ENCODE measurements at regions not wholly inside any gene's neighbourhood (a gene's known extent, or its start where the extent isn't known, plus 50 kb on each side); places are given as distances from the start of the nearest gene placed in this dataset.

GRCh38 chr3:110795163-110795562 is 276.5 kb upstream of the NECTIN3 start:
- Histone ChIP-seq H3K9me3 (replicated peaks) (no peaks in the 10 kb centered on the region), H3K4me3 (no peak overlapping the region), H3K4me1 (replicated peaks) (no peaks in the 10 kb centered on the region), H3K27ac (no peak overlapping the region), H3K27me3 (replicated peaks) (no peaks in the 10 kb centered on the region), H3K36me3 (no peaks in the 10 kb centered on the region)
- no peak for DNase-seq (ENCODE audit: low read depth in 1 of 2, low spot score in 2 of 2)

GRCh38 chr3:110799271-110799670 is 272.3 kb upstream of the NECTIN3 start:
- Histone ChIP-seq H3K9me3 (replicated peaks) (no peaks in the 10 kb centered on the region), H3K36me3 (no peaks in the 10 kb centered on the region), H3K27ac (no peak overlapping the region), H3K4me3 (no peak overlapping the region), H3K27me3 (replicated peaks) (no peaks in the 10 kb centered on the region), H3K4me1 (replicated peaks) (no peaks in the 10 kb centered on the region)
- DNase-seq (ENCODE audit: low read depth in 1 of 2, low spot score in 2 of 2): no peak

DNA sequence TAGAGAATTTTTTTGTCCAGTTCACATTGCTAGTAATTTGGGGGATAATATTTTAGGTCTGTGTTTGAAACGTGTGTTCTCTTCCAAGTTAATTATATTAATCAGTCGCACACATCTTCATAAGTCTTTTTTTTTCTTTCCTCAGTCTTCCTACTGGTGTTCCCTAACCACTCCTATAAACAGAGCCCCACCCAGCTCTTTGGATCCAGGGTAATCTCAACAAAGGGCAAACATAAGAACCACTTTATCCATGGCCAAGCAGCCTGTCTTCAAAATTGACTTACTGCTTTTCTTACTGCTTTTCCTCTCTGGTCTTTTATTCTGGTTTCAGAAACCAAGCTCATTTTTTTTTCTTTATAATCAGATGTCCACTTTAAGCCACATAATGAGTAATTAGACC is 266.8 kb upstream of the NECTIN3 start:
- DNase-seq (ENCODE audit: low read depth in 1 of 2, low spot score in 2 of 2): no peak
- H3K4me1 ChIP-seq (replicated peaks): peaks cover 6% of the 10 kb centered on the region
- H3K9me3 ChIP-seq (replicated peaks): no peaks in the 10 kb centered on the region
- no peaks in the 10 kb centered on the region for H3K36me3 ChIP-seq
- H3K27me3 ChIP-seq (replicated peaks): no peaks in the 10 kb centered on the region
- H3K4me3 ChIP-seq: no peak overlapping the region
- H3K27ac ChIP-seq: no peak overlapping the region

DNA sequence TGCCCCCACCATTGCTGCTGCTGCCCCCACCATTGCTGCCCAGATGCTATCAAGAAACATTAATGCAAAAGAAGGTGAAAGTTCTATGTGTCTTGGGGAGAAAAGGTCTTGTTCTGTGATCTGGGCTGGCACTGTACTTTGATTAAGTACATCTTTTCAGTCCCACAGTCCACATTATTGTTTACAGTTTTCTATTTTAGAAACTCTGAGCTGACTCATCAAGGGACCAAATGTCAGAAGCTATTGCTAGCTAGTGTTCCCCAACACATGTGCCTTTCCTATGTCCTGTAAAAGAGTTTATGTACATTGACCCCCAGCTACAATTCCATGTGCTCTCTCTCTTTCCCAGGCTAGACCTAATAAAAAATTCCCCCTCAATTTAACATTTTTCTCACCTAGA is 264.7 kb upstream of the NECTIN3 start:
- Histone ChIP-seq H3K4me1 (replicated peaks) (peaks cover 18% of the 10 kb centered on the region), H3K27me3 (replicated peaks) (no peaks in the 10 kb centered on the region), H3K9me3 (replicated peaks) (no peaks in the 10 kb centered on the region), H3K4me3 (no peak overlapping the region), H3K36me3 (no peaks in the 10 kb centered on the region), H3K27ac (no peak overlapping the region)
- no peak for DNase-seq (ENCODE audit: low read depth in 1 of 2, low spot score in 2 of 2)

DNA sequence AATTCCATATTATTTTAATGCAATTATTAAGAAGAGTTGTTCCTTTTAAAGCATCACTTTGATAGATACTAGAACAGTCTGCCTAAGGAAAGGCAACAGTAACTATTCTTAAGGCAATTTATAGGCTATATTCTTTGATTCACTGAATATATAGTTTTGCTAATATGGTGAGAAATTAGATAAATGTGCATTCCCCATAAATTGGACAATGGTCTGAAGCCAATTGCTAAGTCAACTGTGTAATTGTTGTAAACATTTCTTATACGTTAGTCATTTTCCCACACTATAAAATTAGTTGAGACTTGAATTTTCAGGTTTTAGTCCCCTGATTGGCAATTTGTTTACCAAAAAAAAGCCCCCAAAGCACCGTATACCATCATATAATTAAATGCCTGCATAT is 263.0 kb upstream of the NECTIN3 start:
- Histone ChIP-seq H3K4me1 (replicated peaks) (peaks cover 30% of the 10 kb centered on the region), H3K4me3 (no peak overlapping the region), H3K27me3 (replicated peaks) (no peaks in the 10 kb centered on the region), H3K36me3 (no peaks in the 10 kb centered on the region), H3K27ac (no peak overlapping the region), H3K9me3 (replicated peaks) (no peaks in the 10 kb centered on the region)
- DNase-seq (ENCODE audit: low read depth in 1 of 2, low spot score in 2 of 2): no peak

DNA sequence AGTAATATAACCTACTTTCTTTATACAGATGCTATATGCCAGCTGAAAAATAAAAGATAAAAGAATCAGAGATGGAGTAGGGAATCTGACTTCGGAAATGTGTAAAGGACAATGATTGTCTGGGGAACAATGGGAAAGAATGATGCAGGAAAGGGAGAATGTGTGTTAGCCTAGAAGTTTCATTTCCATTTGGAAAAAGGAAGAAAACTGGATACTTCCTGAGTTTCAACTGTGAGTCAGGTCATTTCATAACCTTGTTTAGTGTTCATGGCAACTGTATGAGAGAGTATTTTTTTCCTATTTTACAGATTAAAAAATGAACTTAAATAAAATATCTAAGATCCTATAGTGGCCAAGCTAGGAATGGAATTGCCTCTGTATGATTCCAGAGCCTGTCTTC is 261.3 kb upstream of the NECTIN3 start:
- H3K4me1 ChIP-seq (replicated peaks): peaks cover 45% of the 10 kb centered on the region
- no peaks in the 10 kb centered on the region for H3K9me3 ChIP-seq (replicated peaks)
- no peaks in the 10 kb centered on the region for H3K36me3 ChIP-seq
- peak overlapping the region; percentile 8; the same call in 1 of the 2 replicates for H3K27ac ChIP-seq
- H3K27me3 ChIP-seq (replicated peaks): no peaks in the 10 kb centered on the region
- no peak overlapping the region for H3K4me3 ChIP-seq
- DNase-seq (ENCODE audit: low read depth in 1 of 2, low spot score in 2 of 2): no peak

DNA sequence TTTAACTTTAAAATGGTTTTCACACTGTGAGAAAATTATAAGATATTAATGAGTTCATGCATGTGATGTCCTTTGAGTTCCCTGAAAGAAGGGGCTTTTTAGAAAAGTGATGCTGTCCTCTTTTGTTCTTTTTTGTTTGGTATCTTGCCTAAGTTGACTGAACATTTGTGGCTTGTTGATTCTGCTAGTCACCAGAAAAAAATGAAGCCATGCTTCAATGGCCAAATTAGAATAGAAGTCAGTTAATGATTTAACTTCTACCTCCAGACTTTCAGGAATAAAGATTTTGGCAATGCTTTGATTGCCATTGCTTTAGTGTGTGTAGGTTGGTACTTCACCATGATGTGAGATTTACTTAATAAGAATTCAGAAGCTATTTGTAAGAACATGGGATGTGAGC is 260.6 kb upstream of the NECTIN3 start:
- Histone ChIP-seq H3K9me3 (replicated peaks) (no peaks in the 10 kb centered on the region), H3K27me3 (replicated peaks) (no peaks in the 10 kb centered on the region), H3K27ac (peak overlapping the region; percentile 8; the same call in 1 of the 2 replicates), H3K36me3 (no peaks in the 10 kb centered on the region), H3K4me1 (replicated peaks) (peaks cover 52% of the 10 kb centered on the region), H3K4me3 (no peak overlapping the region)
- DNase-seq (ENCODE audit: low read depth in 1 of 2, low spot score in 2 of 2): no peak

DNA sequence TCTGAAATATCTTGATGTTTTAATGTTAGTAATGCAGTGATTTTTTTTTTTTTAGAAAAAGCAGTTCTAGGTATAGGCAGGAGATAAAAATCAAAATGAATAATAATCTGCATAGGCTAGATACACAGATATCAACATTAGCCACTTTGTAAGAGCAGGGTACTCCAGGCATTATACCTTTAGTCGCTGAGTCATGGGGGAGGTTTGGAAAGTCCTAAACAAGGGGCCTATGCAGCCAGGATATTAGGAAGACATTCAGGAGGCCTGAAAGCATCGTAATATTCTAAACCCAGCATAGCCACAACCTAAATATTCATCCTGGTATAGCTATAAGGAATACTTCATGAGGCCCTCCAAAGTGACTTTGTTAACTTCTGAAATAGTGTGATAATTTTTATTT is 258.1 kb upstream of the NECTIN3 start:
- peaks cover 50% of the 10 kb centered on the region for H3K4me1 ChIP-seq (replicated peaks)
- H3K27me3 ChIP-seq (replicated peaks): no peaks in the 10 kb centered on the region
- H3K9me3 ChIP-seq (replicated peaks): no peaks in the 10 kb centered on the region
- no peaks in the 10 kb centered on the region for H3K36me3 ChIP-seq
- H3K27ac ChIP-seq: peak overlapping the region; percentile 98
- H3K4me3 ChIP-seq: no peak overlapping the region
- no peak for DNase-seq (ENCODE audit: low read depth in 1 of 2, low spot score in 2 of 2)

- H3K36me3 ChIP-seq: no peaks in the 10 kb centered on the region
- no peaks in the 10 kb centered on the region for H3K27me3 ChIP-seq (replicated peaks)
- peaks cover 50% of the 10 kb centered on the region for H3K4me1 ChIP-seq (replicated peaks)
- peak; percentile 90 to 95 for DNase-seq (ENCODE audit: low read depth in 1 of 2, low spot score in 2 of 2)
- H3K4me3 ChIP-seq: no peak overlapping the region
- peak overlapping the region; percentile 98 for H3K27ac ChIP-seq
- H3K9me3 ChIP-seq (replicated peaks): no peaks in the 10 kb centered on the region
Measured at GRCh38 chr3:110814170-110815007, 257.2 kb upstream of the NECTIN3 start.

DNA sequence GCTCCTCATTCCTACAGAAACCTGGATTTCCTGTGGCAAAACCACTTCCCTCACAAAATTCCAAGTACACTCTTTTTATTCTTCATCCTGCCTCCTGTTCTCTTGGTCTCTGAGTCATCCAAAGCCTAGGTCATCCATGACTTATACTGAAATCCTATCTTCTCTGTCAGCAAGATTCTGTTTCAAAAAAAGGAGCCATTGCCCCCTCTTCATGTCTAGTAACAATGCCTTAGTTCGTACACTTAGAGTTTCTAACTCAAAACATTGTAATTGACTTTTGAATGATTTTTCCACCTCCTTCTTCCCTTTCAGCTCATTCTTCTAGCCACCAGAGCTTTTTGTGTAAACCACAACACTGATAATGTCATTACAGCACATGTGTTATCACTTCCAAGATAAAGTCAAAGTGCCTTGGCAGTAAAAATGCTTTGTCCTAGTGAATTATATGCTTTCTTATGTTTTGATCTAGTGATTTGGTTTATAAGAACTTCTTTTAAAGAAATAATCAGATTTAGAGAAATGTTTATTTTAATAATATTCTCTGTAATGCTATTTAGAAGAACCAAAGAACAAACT is 256.5 kb upstream of the NECTIN3 start:
- H3K9me3 ChIP-seq (replicated peaks): no peaks in the 10 kb centered on the region
- DNase-seq (ENCODE audit: low read depth in 1 of 2, low spot score in 2 of 2): peak; percentile 55 to 93
- H3K27ac ChIP-seq: peak overlapping the region; percentile 98
- no peaks in the 10 kb centered on the region for H3K36me3 ChIP-seq
- H3K4me1 ChIP-seq (replicated peaks): peaks cover 50% of the 10 kb centered on the region
- H3K4me3 ChIP-seq: no peak overlapping the region
- H3K27me3 ChIP-seq (replicated peaks): no peaks in the 10 kb centered on the region

DNA sequence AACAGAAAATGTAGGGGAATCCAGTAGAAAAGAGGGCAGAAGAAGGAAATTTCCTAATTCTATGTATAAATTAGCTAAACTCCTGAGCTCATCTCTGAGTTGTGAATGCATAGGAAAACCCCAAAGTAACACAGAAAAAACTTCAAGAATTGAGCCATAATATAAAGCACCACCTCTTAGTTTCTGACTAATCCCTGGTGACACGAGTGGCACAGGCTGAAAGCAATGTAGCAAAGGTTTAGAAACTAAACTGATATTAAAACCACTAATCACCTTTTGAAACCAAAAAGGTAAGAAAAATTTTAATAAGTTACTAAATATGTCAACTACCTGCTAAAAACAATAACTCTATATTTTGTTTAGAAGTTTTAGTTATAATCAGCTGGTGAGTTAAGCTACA is 255.6 kb upstream of the NECTIN3 start:
- DNase-seq (ENCODE audit: low read depth in 1 of 2, low spot score in 2 of 2): peak in 1 of 2 experiments; percentile 31
- Histone ChIP-seq H3K27ac (peak overlapping the region; percentile 98), H3K36me3 (no peaks in the 10 kb centered on the region), H3K4me3 (no peak overlapping the region), H3K4me1 (replicated peaks) (peaks cover 41% of the 10 kb centered on the region), H3K27me3 (replicated peaks) (no peaks in the 10 kb centered on the region), H3K9me3 (replicated peaks) (no peaks in the 10 kb centered on the region)

DNA sequence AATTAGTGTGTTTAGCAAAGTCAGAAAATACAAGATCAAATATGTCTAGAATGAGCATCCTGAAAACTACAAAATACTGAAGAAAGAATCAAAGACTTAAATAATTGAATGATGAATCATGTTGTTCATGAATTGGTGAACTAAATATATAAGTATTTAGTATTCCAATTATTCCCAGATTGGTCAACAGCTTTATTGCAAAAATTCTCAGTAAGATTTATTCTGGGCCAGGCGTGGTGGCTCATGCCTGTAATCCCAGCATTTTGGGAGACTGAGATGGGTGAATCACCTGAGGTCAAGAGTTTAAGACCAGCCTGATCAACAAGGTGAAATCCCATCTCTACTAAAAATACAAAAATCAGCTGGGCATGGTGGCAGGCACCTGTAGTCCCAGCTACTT is 250.0 kb upstream of the NECTIN3 start:
- DNase-seq (ENCODE audit: low read depth in 1 of 2, low spot score in 2 of 2): no peak
- no peaks in the 10 kb centered on the region for H3K4me1 ChIP-seq (replicated peaks)

GRCh38 chr3:110822971-110823370 is 248.6 kb upstream of the NECTIN3 start:
- no peak overlapping the region for H3K27ac ChIP-seq
- H3K4me3 ChIP-seq: no peak overlapping the region
- no peaks in the 10 kb centered on the region for H3K9me3 ChIP-seq (replicated peaks)
- DNase-seq (ENCODE audit: low read depth in 1 of 2, low spot score in 2 of 2): no peak
- no peaks in the 10 kb centered on the region for H3K4me1 ChIP-seq (replicated peaks)
- H3K36me3 ChIP-seq: no peaks in the 10 kb centered on the region
- no peaks in the 10 kb centered on the region for H3K27me3 ChIP-seq (replicated peaks)

More for the DNA sequence above, 250.0 kb upstream of the NECTIN3 start:
- no peak overlapping the region for H3K4me3 ChIP-seq
- no peaks in the 10 kb centered on the region for H3K9me3 ChIP-seq (replicated peaks)
- no peak overlapping the region for H3K27ac ChIP-seq
- H3K27me3 ChIP-seq (replicated peaks): no peaks in the 10 kb centered on the region
- H3K36me3 ChIP-seq: no peaks in the 10 kb centered on the region

DNA sequence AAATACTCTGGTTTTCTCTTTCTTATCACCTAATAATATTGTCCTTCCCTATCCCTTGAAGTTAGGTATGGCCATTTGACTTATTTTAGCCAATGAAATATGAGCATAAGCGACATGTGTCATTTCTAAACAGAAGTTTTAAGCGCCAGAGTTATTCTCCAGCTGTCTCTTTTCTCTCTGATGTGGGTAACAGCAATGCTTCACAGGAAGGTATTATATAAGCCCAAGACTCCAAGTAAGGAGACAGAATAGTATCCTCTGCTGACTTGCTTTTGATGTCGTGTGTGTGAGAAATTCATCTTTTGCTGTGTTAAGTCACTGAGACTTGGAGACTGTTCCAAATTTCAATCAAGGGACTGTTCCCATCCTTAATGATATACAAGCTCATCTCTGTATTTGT is 224.6 kb upstream of the NECTIN3 start:
- DNase-seq (ENCODE audit: low read depth in 1 of 2, low spot score in 2 of 2): no peak
- H3K9me3 ChIP-seq (replicated peaks): no peaks in the 10 kb centered on the region
- no peaks in the 10 kb centered on the region for H3K4me1 ChIP-seq (replicated peaks)
- no peak overlapping the region for H3K27ac ChIP-seq
- no peaks in the 10 kb centered on the region for H3K36me3 ChIP-seq
- H3K4me3 ChIP-seq: no peak overlapping the region
- H3K27me3 ChIP-seq (replicated peaks): no peaks in the 10 kb centered on the region
